Upper lobe of right lung (tissue), 1 donor: ENCODE measurements at regions not wholly inside any gene's neighbourhood (a gene's known extent, or its start where the extent isn't known, plus 50 kb on each side); places are given as distances from the start of the nearest gene placed in this dataset.

ENCODE experiments used
- ATAC-seq: fragments of 200-7000 bp; cut with Tn5 transposase; one replicate; pipeline ENCODE4 v1.9.1; 2020; ENCODE audit warnings: mild to moderate bottlenecking, moderate library complexity
- DNase-seq: peaks from one replicate; pipeline ENCODE4 v3.0.0-alpha.2; 2020
- H3K27ac ChIP-seq: fragments of 200-600 bp; one replicate; pipeline ENCODE4 v1.8.0; 2022
- H3K27me3 ChIP-seq: fragments of 200-600 bp; one replicate; pipeline ENCODE4 v1.8.0; 2022; ENCODE audit warnings: mild to moderate bottlenecking
- H3K36me3 ChIP-seq: fragments of 200-600 bp; one replicate; pipeline ENCODE4 v1.8.0; 2022
- H3K4me1 ChIP-seq: fragments of 200-600 bp; one replicate; pipeline ENCODE4 v1.8.0; 2022
- H3K4me3 ChIP-seq: fragments of 200-600 bp; one replicate; pipeline ENCODE4 v1.8.0; 2022; ENCODE audit warnings: mild to moderate bottlenecking
- H3K9me3 ChIP-seq: fragments of 200-600 bp; one replicate; pipeline ENCODE4 v1.8.0; 2022
- CTCF ChIP-seq: fragments of 200-600 bp; IDR thresholded peaks from one replicate; pipeline ENCODE4 v1.8.0; 2022; ENCODE audit warnings: antibody characterized with exemption
- intact Hi-C: fragments of 100-400 bp; cut with DNase I; formaldehyde crosslinking; loops from one replicate; pipeline ENCODE4 v1.11.0; 2022
- donor health status: DM: no; HTN: yes; CAD: no; lungs with severe emphysema.

DNA sequence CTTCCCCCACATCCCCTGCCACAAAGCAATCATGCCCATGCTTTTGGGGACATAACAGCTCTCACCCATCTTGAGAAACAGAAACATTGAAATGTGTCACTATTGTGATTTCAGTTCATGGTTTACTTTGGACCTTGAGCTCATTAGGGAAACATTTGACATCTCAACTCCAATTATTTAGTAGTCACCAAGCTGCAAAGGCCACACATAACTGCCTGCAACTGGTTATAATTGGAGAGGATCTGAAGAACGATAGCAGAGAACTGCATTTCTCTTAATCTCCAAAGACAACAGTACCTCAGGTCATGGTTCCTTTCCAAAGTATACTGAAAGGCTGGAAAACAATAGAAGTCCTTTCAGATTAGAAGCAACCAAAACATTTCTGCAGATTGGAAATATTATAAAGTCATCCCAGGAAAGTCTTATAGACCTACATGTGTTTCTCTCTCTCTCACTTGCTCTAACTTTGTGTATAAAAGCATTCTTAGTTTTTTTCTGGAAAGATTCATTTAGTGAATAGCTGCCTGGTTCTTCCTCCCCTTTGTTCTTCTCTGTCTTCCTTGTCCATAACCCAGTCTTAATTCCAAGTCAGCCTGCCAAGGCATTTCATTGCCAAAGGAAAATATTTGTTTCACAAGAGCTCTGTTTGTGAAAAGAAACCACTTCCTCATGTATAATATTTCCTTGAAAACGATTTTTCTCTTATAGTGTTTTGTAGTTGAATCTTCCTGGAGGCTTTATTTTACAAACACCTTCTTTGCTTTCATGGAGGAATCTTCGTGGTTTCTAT is 426.8 kb downstream of the ADGRL2 start:
- Histone ChIP-seq H3K27ac (no peak overlapping the region), H3K27me3 (no peaks in the 10 kb centered on the region), H3K9me3 (no peaks in the 10 kb centered on the region), H3K4me1 (peaks cover 16% of the 10 kb centered on the region), H3K36me3 (no peaks in the 10 kb centered on the region), H3K4me3 (no peak overlapping the region)
- no peak for TF ChIP-seq CTCF
- DNase-seq = no peak
- intact Hi-C loops = no loop called here
- ATAC-seq = peak; percentile 30

DNA sequence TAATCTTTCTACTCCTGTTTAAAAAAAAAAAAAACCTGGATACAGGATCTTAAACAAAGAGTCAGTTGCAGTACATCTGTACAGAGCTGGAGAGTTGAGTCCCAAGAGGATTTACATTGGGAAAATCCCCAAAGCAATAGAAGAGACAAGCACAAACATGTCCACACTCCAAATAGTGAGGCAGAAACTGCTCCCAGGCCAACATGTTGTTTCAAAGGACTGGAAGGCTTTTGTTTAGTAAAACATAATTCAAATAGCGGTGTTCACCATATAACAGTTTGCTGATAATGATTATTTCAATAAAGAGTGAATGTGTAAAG is 425.4 kb downstream of the ADGRL2 start:
- no peak overlapping the region for H3K27ac ChIP-seq
- DNase-seq = no peak
- intact Hi-C loops = no loop called here

DNA sequence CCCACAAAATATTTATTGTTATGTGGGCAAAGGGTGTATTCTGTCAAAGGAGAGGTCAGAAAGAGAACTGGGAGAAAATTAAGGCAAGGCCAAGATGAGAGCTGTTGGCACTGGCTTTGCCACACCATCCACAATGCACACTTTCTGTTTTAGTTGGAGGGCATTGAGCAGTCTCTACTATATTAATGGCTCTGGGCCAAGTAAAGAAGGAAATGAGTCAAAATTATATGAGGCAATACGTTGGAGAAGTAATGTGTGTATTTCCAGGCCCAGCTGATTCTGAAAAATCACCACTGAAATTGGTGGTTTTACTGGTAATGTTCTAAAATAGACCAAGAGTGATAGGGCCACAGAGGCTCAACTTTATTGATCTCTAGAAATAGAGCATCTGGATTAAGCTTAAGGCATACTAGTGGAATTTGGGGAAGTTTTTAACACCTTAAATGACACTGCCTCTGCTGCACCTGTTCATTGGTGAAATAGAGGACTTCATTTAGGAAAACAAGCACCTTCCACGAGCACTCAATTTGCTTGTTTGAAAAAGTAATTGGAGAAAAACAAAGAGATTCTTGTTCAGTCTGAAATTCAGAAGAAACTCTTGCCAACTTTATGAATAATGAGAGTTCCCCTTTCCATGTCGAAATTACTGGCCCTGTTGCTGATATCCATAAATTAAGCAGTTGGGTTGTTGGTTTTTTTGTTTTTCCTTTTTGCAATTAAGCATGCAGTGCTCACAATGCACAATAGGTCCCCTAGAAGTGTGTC is 424.9 kb downstream of the ADGRL2 start:
- Histone ChIP-seq H3K4me1 (peaks cover 16% of the 10 kb centered on the region), H3K36me3 (no peaks in the 10 kb centered on the region), H3K4me3 (no peak overlapping the region), H3K9me3 (no peaks in the 10 kb centered on the region), H3K27me3 (no peaks in the 10 kb centered on the region), H3K27ac (no peak overlapping the region)
- intact Hi-C loops = no loop called here
- DNase-seq (no peak), ATAC-seq (peak; percentile 85)
- no peak for TF ChIP-seq CTCF

More for the DNA sequence above, 425.4 kb downstream of the ADGRL2 start:
- no peaks in the 10 kb centered on the region for H3K9me3 ChIP-seq
- no peak for TF ChIP-seq CTCF
- H3K4me1 ChIP-seq = peaks cover 16% of the 10 kb centered on the region
- H3K27me3 ChIP-seq = no peaks in the 10 kb centered on the region
- H3K36me3 ChIP-seq = no peaks in the 10 kb centered on the region
- no peak overlapping the region for H3K4me3 ChIP-seq
- no peak for ATAC-seq

GRCh38 chr1:82223091-82223490 is 422.4 kb downstream of the ADGRL2 start:
- peaks cover 16% of the 10 kb centered on the region for H3K4me1 ChIP-seq
- ATAC-seq (no peak), DNase-seq (no peak)
- no peak overlapping the region for H3K4me3 ChIP-seq
- no peak for TF ChIP-seq CTCF
- no peaks in the 10 kb centered on the region for H3K9me3 ChIP-seq
- intact Hi-C loops = no loop called here
- H3K27me3 ChIP-seq = no peaks in the 10 kb centered on the region
- no peaks in the 10 kb centered on the region for H3K36me3 ChIP-seq
- H3K27ac ChIP-seq = no peak overlapping the region

DNA sequence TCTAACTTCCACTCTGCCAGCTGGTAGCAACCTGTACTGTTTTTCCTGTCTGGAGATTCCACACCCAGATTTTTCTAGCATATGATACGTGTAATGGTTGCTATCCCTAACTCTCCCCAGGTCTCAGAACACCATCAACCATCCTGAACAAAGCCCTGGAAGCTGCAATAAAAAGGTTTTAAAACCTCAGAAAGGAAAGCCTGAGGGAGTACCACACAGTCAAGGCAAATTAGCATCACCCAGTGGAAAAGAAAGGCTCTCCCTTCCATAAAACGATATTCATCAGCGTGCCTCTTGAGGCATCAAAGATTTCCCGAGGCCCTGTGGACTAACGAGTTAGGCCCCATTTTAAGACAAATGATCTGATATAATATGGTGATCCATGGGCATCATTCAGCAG is 421.0 kb downstream of the ADGRL2 start:
- Histone ChIP-seq H3K27me3 (no peaks in the 10 kb centered on the region), H3K27ac (no peak overlapping the region), H3K4me3 (no peak overlapping the region), H3K4me1 (peaks cover 11% of the 10 kb centered on the region), H3K9me3 (no peaks in the 10 kb centered on the region), H3K36me3 (no peaks in the 10 kb centered on the region)
- no peak for TF ChIP-seq CTCF
- intact Hi-C loops = no loop called here
- ATAC-seq (no peak), DNase-seq (no peak)
